ENCODE measurements at regions not wholly inside any gene's neighbourhood (a gene's known extent, or its start where the extent isn't known, plus 50 kb on each side); places are given as distances from the start of the nearest gene placed in this dataset.

GRCh38 chrX:4239650-4240540 is 526.4 kb upstream of the PRKX start:
- ATAC-seq (no peak), DNase-seq (ENCODE audit: extremely low read depth in 1 of 4, low spot score in 3 of 4) (no peak), FAIRE-seq (no peak)
- H3K9me1 ChIP-seq (ENCODE audit: control insufficient read depth, insufficient read depth, low read length): no peaks in the 10 kb centered on the region
- no TSS peak for BruUV-seq (replicated peaks)
- H4K20me1 ChIP-seq (replicated peaks; ENCODE audit: control insufficient read depth, insufficient read depth, low read length): no peaks in the 10 kb centered on the region
- H3K4me1 ChIP-seq (replicated peaks in 1 of 2; ENCODE audit: control insufficient read depth in 2 of 2, insufficient read depth in 2 of 2, low read length in 2 of 2): no peaks in the 10 kb centered on the region
- no peak for TF ChIP-seq MAFK (IDR thresholded peaks at IDR 0.05; ENCODE audit: low read length)
- no peak for TF ChIP-seq ZKSCAN1 (IDR thresholded peaks at IDR 0.05; ENCODE audit: low read depth, low read length)
- no peaks in the 10 kb centered on the region for H3K36me3 ChIP-seq (ENCODE audit: control insufficient read depth, insufficient read depth, low read length)
- no peak overlapping the region for H3K4me3 ChIP-seq
- WGBS (ENCODE audit: insufficient coverage, low coverage, missing lambda C conversion rate): 0% methylated on average over 4 of the region's 5 CpGs
- in situ Hi-C loops (cut with MboI) (no loop called here), intact Hi-C loops (cut with micrococcal nuclease) (no loop called here)
- no peak overlapping the region for H2AFZ ChIP-seq (ENCODE audit: low read depth, low read length)
- no peaks in the 10 kb centered on the region for H3K79me2 ChIP-seq (ENCODE audit: control insufficient read depth, insufficient read depth, low read length)
- POLR2A ChIA-PET: no interaction called here
- H3K27me3 ChIP-seq (ENCODE audit: control insufficient read depth in 2 of 2, insufficient read depth in 2 of 2, low read length in 2 of 2): no peaks in the 10 kb centered on the region
- H3K9me3 ChIP-seq (replicated peaks; ENCODE audit: control insufficient read depth, insufficient read depth, low read depth, low read length): no peaks in the 10 kb centered on the region; the same call in 1 of the 2 replicates
- CTCF ChIA-PET (ENCODE audit: low intra/inter-chr PET ratio): no interaction called here
- no peak overlapping the region for H3K27ac ChIP-seq (ENCODE audit: extremely low read depth, low read depth, low read length)
- no peak overlapping the region for H3K9ac ChIP-seq (ENCODE audit: insufficient read depth in 1 of 2, low read depth in 2 of 2, low read length in 2 of 2)
- no peak overlapping the region for H3K4me2 ChIP-seq (ENCODE audit: insufficient read depth, low read length)

GRCh38 chrX:4238916-4239315 is 525.5 kb upstream of the PRKX start:
- DNase-seq (ENCODE audit: extremely low read depth in 1 of 4, low spot score in 3 of 4) (no peak), ATAC-seq (no peak), FAIRE-seq (no peak)
- H3K27ac ChIP-seq (ENCODE audit: extremely low read depth, low read depth, low read length): no peak overlapping the region
- H3K9ac ChIP-seq (ENCODE audit: insufficient read depth in 1 of 2, low read depth in 2 of 2, low read length in 2 of 2): no peak overlapping the region
- H4K20me1 ChIP-seq (replicated peaks; ENCODE audit: control insufficient read depth, insufficient read depth, low read length): no peaks in the 10 kb centered on the region
- no peak overlapping the region for H3K4me2 ChIP-seq (ENCODE audit: insufficient read depth, low read length)
- H3K9me3 ChIP-seq (replicated peaks; ENCODE audit: control insufficient read depth, insufficient read depth, low read depth, low read length): no peaks in the 10 kb centered on the region; the same call in 1 of the 2 replicates
- in situ Hi-C loops (cut with MboI) (no loop called here), intact Hi-C loops (cut with micrococcal nuclease) (no loop called here)
- ChIA-PET CTCF (ENCODE audit: low intra/inter-chr PET ratio) (no interaction called here), POLR2A (no interaction called here)
- H3K9me1 ChIP-seq (ENCODE audit: control insufficient read depth, insufficient read depth, low read length): no peaks in the 10 kb centered on the region
- H3K4me1 ChIP-seq (replicated peaks in 1 of 2; ENCODE audit: control insufficient read depth in 2 of 2, insufficient read depth in 2 of 2, low read length in 2 of 2): no peaks in the 10 kb centered on the region
- no peaks in the 10 kb centered on the region for H3K27me3 ChIP-seq (ENCODE audit: control insufficient read depth in 2 of 2, insufficient read depth in 2 of 2, low read length in 2 of 2)
- no peaks in the 10 kb centered on the region for H3K79me2 ChIP-seq (ENCODE audit: control insufficient read depth, insufficient read depth, low read length)
- no peak overlapping the region for H2AFZ ChIP-seq (ENCODE audit: low read depth, low read length)
- WGBS (ENCODE audit: insufficient coverage, low coverage, missing lambda C conversion rate): 4% methylated on average over 3 of the region's 3 CpGs
- H3K4me3 ChIP-seq: no peak overlapping the region
- no TSS peak for BruUV-seq (replicated peaks)
- no peaks in the 10 kb centered on the region for H3K36me3 ChIP-seq (ENCODE audit: control insufficient read depth, insufficient read depth, low read length)
- TF ChIP-seq PHB2 (IDR thresholded peaks at IDR 0.05; ENCODE audit: low read depth) (no peak), ZBTB7A (IDR thresholded peaks at IDR 0.05; ENCODE audit: borderline replicate concordance, control insufficient read depth, low read depth, low read length) (no peak), SNRNP70 (optimal IDR thresholded peaks at IDR 0.05; ENCODE audit: low read depth, low read length) (no peak), ZNF263 (CRISPR knock-in tag; IDR thresholded peaks at IDR 0.05; ENCODE audit: borderline replicate concordance) (no peak), PCBP2 (IDR thresholded peaks at IDR 0.05; ENCODE audit: low read depth, low read length, poor library complexity, severe bottlenecking) (no peak), L3MBTL2 (IDR thresholded peaks at IDR 0.05) (no peak)
